Heart left ventricle (tissue), 13 donors: ENCODE measurements at regions not wholly inside any gene's neighbourhood (a gene's known extent, or its start where the extent isn't known, plus 50 kb on each side); places are given as distances from the start of the nearest gene placed in this dataset.

Source experiments
- POLR2A ChIP-seq, 2 donors: fragments of 450-650 bp; IDR thresholded peaks; one replicate each; pipeline ENCODE4 v1.6.1; 2017; ENCODE audit warnings: antibody characterized with exemption in 2 of 2, mild to moderate bottlenecking in 2 of 2, moderate library complexity in 2 of 2
- TF ChIP-seq, protein P1 (sequence below), 12 donors: fragments of 200-600 bp; sonication (generic) in 4 of 12; IDR thresholded peaks; one replicate each; pipeline versions ENCODE4 v1.5.0 to v1.8.0; 2018 to 2022; ENCODE audit warnings: antibody characterized with exemption in 12 of 12, mild to moderate bottlenecking in 5 of 12
- donor health status: ischemic (EF 13 %, LVEDD 7.1; RV severe dilation, severe dysfunction).
- donor health status: DM: no; HTN: yes; CAD: no.
- donor health status: DM: no; HTN: no; CAD: no.
- donor health status: ischemic (EF 25% LVEDD 6.9; RV normal size, moderate dysfunction).
- donor health status: ischemic (EF 25% LVEDD 5.7; RV mildly dilated, moderate dysfunction).
- donor health status: ischemic (EF 35%, LVEDD 5.7; RV mildly dilated, moderate dysfunction).
- donor health status: nonischemic (EF 11% LVEDD 7.7; RV severe dilation, severe dysfunction).
- donor health status: DM: yes; HTN: yes; CAD: no.
- donor health status: PGD.
- donor health status: ischemic (EF 29% LVEDD 5.4; RV normal size, mild dysfunction).
- donor health status: nonischemic (EF 23%, LVEDD 6.1; RV moderate dilation, normal function).

DNA sequence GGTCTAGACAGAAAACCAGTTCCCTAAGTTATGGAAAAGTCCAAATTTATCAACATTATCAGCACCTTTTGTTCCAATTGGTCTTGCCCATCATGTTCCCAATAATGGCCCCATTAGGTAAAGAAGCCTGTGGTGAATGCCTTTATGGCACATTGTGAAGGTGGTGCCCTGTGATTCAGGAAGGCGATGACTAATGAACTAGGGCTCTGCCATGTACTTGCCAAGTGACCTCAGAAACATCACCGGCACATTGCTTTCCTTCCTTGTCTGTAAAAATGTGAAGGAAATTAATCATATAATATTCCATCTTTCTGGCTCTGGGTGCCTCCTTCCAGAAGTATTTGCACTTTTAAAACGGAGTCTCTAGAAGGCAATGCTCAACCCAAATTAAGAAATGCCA lies 132.3 kb downstream of the UNC5CL start:
- TF ChIP-seq, protein P1, sequence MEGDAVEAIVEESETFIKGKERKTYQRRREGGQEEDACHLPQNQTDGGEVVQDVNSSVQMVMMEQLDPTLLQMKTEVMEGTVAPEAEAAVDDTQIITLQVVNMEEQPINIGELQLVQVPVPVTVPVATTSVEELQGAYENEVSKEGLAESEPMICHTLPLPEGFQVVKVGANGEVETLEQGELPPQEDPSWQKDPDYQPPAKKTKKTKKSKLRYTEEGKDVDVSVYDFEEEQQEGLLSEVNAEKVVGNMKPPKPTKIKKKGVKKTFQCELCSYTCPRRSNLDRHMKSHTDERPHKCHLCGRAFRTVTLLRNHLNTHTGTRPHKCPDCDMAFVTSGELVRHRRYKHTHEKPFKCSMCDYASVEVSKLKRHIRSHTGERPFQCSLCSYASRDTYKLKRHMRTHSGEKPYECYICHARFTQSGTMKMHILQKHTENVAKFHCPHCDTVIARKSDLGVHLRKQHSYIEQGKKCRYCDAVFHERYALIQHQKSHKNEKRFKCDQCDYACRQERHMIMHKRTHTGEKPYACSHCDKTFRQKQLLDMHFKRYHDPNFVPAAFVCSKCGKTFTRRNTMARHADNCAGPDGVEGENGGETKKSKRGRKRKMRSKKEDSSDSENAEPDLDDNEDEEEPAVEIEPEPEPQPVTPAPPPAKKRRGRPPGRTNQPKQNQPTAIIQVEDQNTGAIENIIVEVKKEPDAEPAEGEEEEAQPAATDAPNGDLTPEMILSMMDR (IDR thresholded peaks at IDR 0.05), result no peak
- TF ChIP-seq POLR2A (IDR thresholded peaks at IDR 0.05), result no peak
